Keratinocyte (primary cell): ENCODE measurements at regions not wholly inside any gene's neighbourhood (a gene's known extent, or its start where the extent isn't known, plus 50 kb on each side); places are given as distances from the start of the nearest gene placed in this dataset.

Source experiments
- DNase-seq: peaks from one replicate; pipeline ENCODE4 v3.0.0-alpha.2; 2011; ENCODE audit warnings: low read depth, missing footprints, low spot score
- FAIRE-seq: peaks from 2 replicates; lab custom pipeline; 2011; peaks lifted over from hg19 to GRCh38; lab: Jason Lieb, UNC
- H2AFZ ChIP-seq: 2 replicates; pipeline ENCODE4 v1.6.0; 2012; ENCODE audit warnings: low read length, control low read depth, inconsistent platforms; ENCODE audit not compliant: control insufficient read depth
- H3K27ac ChIP-seq: 2 replicates; pipeline ENCODE4 v1.5.1; 2011; ENCODE audit warnings: low read length; ENCODE audit not compliant: control insufficient read depth, insufficient read depth
- H3K27me3 ChIP-seq: 3 replicates; pipeline ENCODE4 v1.6.0; 2011; ENCODE audit warnings: low read length; ENCODE audit not compliant: control insufficient read depth, insufficient read depth; ENCODE audit errors: extremely low read depth
- H3K36me3 ChIP-seq, 2 experiments: 2 replicates in 1 of 2; 3 replicates in 1 of 2; pipeline ENCODE4 v1.5.1; 2011; ENCODE audit warnings: low read length in 2 of 2, mild to moderate bottlenecking in 1 of 2; ENCODE audit not compliant: control insufficient read depth in 2 of 2, insufficient read depth in 2 of 2; ENCODE audit errors: extremely low read depth in 1 of 2
- H3K4me1 ChIP-seq: 3 replicates; pipeline ENCODE4 v1.5.1; 2011; ENCODE audit warnings: low read length; ENCODE audit not compliant: control insufficient read depth, insufficient read depth; ENCODE audit errors: extremely low read depth
- H3K4me2 ChIP-seq: 3 replicates; pipeline ENCODE4 v1.6.0; 2011; ENCODE audit warnings: low read depth, low read length; ENCODE audit not compliant: control insufficient read depth, insufficient read depth; ENCODE audit errors: extremely low read depth
- H3K4me3 ChIP-seq, 3 experiments: fragments of 200-600 bp in 1 of 3; sonication (generic) in 1 of 3; 2 replicates in 2 of 3; 3 replicates in 1 of 3; pipeline ENCODE4 v1.5.1; 2011 to 2016; ENCODE audit warnings: low read length in 3 of 3, mild to moderate bottlenecking in 3 of 3, control low read depth in 2 of 3, inconsistent platforms in 1 of 3, low read depth in 1 of 3, mixed read lengths in 1 of 3, mixed run types in 1 of 3, moderate library complexity in 1 of 3; ENCODE audit not compliant: control insufficient read depth in 2 of 3, insufficient read depth in 2 of 3; ENCODE audit errors: extremely low read depth in 1 of 3
- H3K79me2 ChIP-seq: 2 replicates; pipeline ENCODE4 v1.6.0; 2012; ENCODE audit warnings: low read length; ENCODE audit not compliant: control insufficient read depth, insufficient read depth
- H3K9ac ChIP-seq: 3 replicates; pipeline ENCODE4 v1.6.0; 2011; ENCODE audit warnings: low read length; ENCODE audit not compliant: control insufficient read depth, insufficient read depth; ENCODE audit errors: extremely low read depth
- H3K9me1 ChIP-seq: 3 replicates; pipeline ENCODE4 v1.6.0; 2011; ENCODE audit warnings: low read length; ENCODE audit not compliant: control insufficient read depth, insufficient read depth; ENCODE audit errors: extremely low read depth
- H3K9me3 ChIP-seq: 2 replicates; pipeline ENCODE4 v1.5.1; 2012; ENCODE audit warnings: low read depth, low read length; ENCODE audit not compliant: control insufficient read depth
- H4K20me1 ChIP-seq: 3 replicates; pipeline ENCODE4 v1.6.0; 2011; ENCODE audit warnings: low read length; ENCODE audit not compliant: control insufficient read depth, insufficient read depth; ENCODE audit errors: extremely low read depth
- EZH2 ChIP-seq: IDR thresholded peaks from one replicate; pipeline ENCODE4 v1.6.1; 2012; ENCODE audit warnings: inconsistent platforms, mild to moderate bottlenecking, low read length, moderate library complexity
- dilution Hi-C: fragments of 300-500 bp; cut with MboI; formaldehyde crosslinking; loops from one replicate; pipeline ENCODE4 v1.7.0; 2020; ENCODE audit warnings: low sequenced_read_pairs; ENCODE audit not compliant: extremely low pct_ligation_motif_present
- TF ChIP-seq, protein P1 (sequence below), 3 experiments: IDR thresholded peaks in 1 of 3; conservative IDR thresholded peaks in 1 of 3; optimal IDR thresholded peaks in 1 of 3; 2 replicates in 2 of 3; 3 replicates in 1 of 3; pipeline versions ENCODE3 to v1.5.1; 2011; ENCODE audit warnings: low read length in 3 of 3, mild to moderate bottlenecking in 3 of 3, moderate library complexity in 2 of 3, control low read depth in 1 of 3, inconsistent platforms in 1 of 3; ENCODE audit not compliant: insufficient read depth in 2 of 3; ENCODE audit errors: extremely low read depth in 1 of 3

DNA sequence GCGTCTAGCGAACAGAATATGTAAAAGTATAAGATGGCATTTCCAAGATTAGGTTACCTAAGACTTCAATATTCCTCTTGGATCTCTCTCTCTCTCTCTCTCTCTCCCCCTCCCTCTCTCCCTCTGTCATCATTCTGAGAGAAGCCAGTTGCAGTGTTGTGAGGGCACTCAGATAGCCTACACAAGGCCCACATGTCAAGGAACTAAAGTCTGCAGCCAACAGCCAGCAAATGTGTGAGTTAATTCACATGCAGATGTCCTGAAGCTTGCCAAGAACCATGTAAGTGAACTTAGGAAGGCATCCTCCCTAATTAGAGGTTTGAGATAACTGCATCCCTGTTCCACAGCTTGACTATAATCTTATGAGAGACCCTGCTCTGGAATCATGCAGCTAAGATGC is 822.9 kb upstream of the PRR20A start:
- dilution Hi-C loops, result no loop called here
- Histone ChIP-seq H3K27me3 (no peaks in the 10 kb centered on the region), H3K36me3 (no peaks in the 10 kb centered on the region), H3K4me1 (no peaks in the 10 kb centered on the region), H3K4me3 (no peak overlapping the region), H3K9me3 (no peaks in the 10 kb centered on the region), H3K27ac (no peak overlapping the region), H2AFZ (no peak overlapping the region), H3K79me2 (no peaks in the 10 kb centered on the region), H3K9me1 (no peaks in the 10 kb centered on the region), H4K20me1 (no peaks in the 10 kb centered on the region), H3K4me2 (no peak overlapping the region), H3K9ac (no peak overlapping the region)
- no peak for DNase-seq
- TF ChIP-seq, protein P1, sequence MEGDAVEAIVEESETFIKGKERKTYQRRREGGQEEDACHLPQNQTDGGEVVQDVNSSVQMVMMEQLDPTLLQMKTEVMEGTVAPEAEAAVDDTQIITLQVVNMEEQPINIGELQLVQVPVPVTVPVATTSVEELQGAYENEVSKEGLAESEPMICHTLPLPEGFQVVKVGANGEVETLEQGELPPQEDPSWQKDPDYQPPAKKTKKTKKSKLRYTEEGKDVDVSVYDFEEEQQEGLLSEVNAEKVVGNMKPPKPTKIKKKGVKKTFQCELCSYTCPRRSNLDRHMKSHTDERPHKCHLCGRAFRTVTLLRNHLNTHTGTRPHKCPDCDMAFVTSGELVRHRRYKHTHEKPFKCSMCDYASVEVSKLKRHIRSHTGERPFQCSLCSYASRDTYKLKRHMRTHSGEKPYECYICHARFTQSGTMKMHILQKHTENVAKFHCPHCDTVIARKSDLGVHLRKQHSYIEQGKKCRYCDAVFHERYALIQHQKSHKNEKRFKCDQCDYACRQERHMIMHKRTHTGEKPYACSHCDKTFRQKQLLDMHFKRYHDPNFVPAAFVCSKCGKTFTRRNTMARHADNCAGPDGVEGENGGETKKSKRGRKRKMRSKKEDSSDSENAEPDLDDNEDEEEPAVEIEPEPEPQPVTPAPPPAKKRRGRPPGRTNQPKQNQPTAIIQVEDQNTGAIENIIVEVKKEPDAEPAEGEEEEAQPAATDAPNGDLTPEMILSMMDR (optimal IDR thresholded peaks at IDR 0.05 in 1 of 3, IDR thresholded peaks at IDR 0.05 in 1 of 3, conservative IDR thresholded peaks at IDR 0.05 in 1 of 3; ENCODE audit: extremely low read depth in 1 of 3, insufficient read depth in 2 of 3, low read length in 3 of 3), result no peak
- TF ChIP-seq EZH2, result no peak
- FAIRE-seq, result no peak

DNA sequence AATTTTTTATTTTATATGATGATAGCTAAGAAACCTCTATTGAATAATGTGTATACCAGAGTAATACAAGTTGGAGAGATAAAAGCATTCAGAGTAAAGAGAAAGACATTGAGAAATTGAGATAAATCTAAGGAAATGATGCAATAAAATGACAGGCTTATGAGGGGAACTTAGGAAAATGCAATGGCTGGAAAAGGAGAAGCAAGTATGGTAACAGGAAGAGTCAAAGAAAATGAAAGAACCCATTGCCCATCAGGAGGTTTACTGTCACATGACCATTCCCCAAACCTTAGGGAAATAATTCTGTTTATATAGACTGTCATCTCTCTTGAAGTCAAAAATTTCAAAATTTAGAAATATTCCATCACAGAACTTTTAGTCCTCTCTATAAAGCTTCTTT is 808.0 kb upstream of the PRR20A start:
- no peaks in the 10 kb centered on the region for H3K36me3 ChIP-seq
- H3K4me3 ChIP-seq, result no peak overlapping the region
- H3K9me3 ChIP-seq, result peaks cover 2% of the 10 kb centered on the region
- dilution Hi-C loops, result no loop called here
- H3K27me3 ChIP-seq, result no peaks in the 10 kb centered on the region
- no peak overlapping the region for H3K9ac ChIP-seq
- H3K79me2 ChIP-seq, result no peaks in the 10 kb centered on the region
- FAIRE-seq, result no peak
- H3K27ac ChIP-seq, result no peak overlapping the region
- H3K4me1 ChIP-seq, result no peaks in the 10 kb centered on the region
- DNase-seq, result no peak
- H3K9me1 ChIP-seq, result no peaks in the 10 kb centered on the region
- no peak overlapping the region for H2AFZ ChIP-seq
- TF ChIP-seq, protein P1 (optimal IDR thresholded peaks at IDR 0.05 in 1 of 3, IDR thresholded peaks at IDR 0.05 in 1 of 3, conservative IDR thresholded peaks at IDR 0.05 in 1 of 3; ENCODE audit: extremely low read depth in 1 of 3, insufficient read depth in 2 of 3, low read length in 3 of 3), result no peak
- TF ChIP-seq EZH2, result no peak
- no peak overlapping the region for H3K4me2 ChIP-seq
- no peaks in the 10 kb centered on the region for H4K20me1 ChIP-seq
